K562 (cell line): ENCODE measurements at regions not wholly inside any gene's neighbourhood (a gene's known extent, or its start where the extent isn't known, plus 50 kb on each side); places are given as distances from the start of the nearest gene placed in this dataset.

Experiments used
- BRF2 ChIP-seq: IDR thresholded peaks from 3 replicates; pipeline ENCODE4 v1.6.1; 2011; ENCODE audit warnings: borderline replicate concordance, mild to moderate bottlenecking; ENCODE audit not compliant: insufficient read length, insufficient read depth
- ELK3 ChIP-seq: fragments of 450-650 bp; formaldehyde crosslinking; IDR thresholded peaks from 2 replicates; pipeline ENCODE4 v1.4.0; 2020; ENCODE audit warnings: mild to moderate bottlenecking
- FOXA3 ChIP-seq, 2 experiments: fragments of 450-650 bp in 1 of 2; sonication (generic) in 1 of 2; formaldehyde crosslinking; IDR thresholded peaks in 1 of 2; conservative IDR thresholded peaks in 1 of 2; 2 replicates each; pipeline versions ENCODE4 v1.4.0 to v1.8.0; 2020 to 2022; ENCODE audit warnings: mild to moderate bottlenecking in 2 of 2, missing genetic modification reagents in 1 of 2
- FOXK2 ChIP-seq, 2 experiments: fragments of 450-650 bp; IDR thresholded peaks in 1 of 2; conservative IDR thresholded peaks in 1 of 2; 2 replicates each; pipeline ENCODE4 v1.6.1; 2016; ENCODE audit warnings: low read depth in 2 of 2, mild to moderate bottlenecking in 1 of 2
- RBM15 ChIP-seq: fragments of 200-400 bp; formaldehyde crosslinking; IDR thresholded peaks from 2 replicates; pipeline ENCODE4 v1.6.1; 2018; ENCODE audit warnings: mild to moderate bottlenecking, low read length, moderate library complexity; ENCODE audit not compliant: insufficient read depth
- RERE ChIP-seq: sonication (generic); formaldehyde crosslinking; IDR thresholded peaks from 2 replicates; pipeline ENCODE4 v1.8.0; 2023; ENCODE audit warnings: missing genetic modification reagents, mild to moderate bottlenecking, borderline replicate concordance
- ZBED1 ChIP-seq: IDR thresholded peaks from 2 replicates; pipeline ENCODE4 v1.6.1; 2014
- TF ChIP-seq, protein P1 (sequence below): fragments of 250-450 bp; sonication (Bioruptor Pico); IDR thresholded peaks from 2 replicates; pipeline ENCODE4 v1.8.0; 2022; ENCODE audit warnings: moderate library complexity, mild to moderate bottlenecking, inconsistent platforms
- TF ChIP-seq, protein P2 (sequence below): sonication (generic); formaldehyde crosslinking; IDR thresholded peaks from 2 replicates; pipeline ENCODE4 v1.9.0; 2022; ENCODE audit warnings: mild to moderate bottlenecking, missing genetic modification reagents

DNA sequence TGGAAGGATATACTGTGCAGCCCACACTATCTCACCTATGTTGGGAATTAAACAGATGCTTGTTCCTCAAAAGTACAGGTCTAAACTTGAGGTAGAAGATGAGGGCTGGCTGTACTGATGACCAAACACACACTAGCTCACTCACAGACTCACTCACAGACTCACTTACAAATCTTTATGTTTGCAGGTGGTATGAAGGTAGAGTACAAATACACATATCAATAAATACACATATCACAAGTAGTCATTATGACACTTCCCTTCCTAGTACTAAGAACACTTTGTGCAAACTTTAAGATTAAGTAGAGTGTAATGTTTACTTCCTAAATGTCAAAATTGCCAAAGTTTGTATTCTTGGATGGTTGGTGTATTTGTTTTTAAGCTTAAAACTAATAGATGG is 155.4 kb upstream of the KCNQ5 start (continued):
- TF ChIP-seq, protein P1, sequence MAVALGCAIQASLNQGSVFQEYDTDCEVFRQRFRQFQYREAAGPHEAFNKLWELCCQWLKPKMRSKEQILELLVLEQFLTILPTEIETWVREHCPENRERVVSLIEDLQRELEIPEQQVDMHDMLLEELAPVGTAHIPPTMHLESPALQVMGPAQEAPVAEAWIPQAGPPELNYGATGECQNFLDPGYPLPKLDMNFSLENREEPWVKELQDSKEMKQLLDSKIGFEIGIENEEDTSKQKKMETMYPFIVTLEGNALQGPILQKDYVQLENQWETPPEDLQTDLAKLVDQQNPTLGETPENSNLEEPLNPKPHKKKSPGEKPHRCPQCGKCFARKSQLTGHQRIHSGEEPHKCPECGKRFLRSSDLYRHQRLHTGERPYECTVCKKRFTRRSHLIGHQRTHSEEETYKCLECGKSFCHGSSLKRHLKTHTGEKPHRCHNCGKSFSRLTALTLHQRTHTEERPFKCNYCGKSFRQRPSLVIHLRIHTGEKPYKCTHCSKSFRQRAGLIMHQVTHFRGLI (CRISPR knock-in tag), result no peak
- TF ChIP-seq FOXA3 (CRISPR knock-in tag; conservative IDR thresholded peaks at IDR 0.05 in 1 of 2, IDR thresholded peaks at IDR 0.05 in 1 of 2) (no peak), RBM15 (no peak), ZBED1 (no peak), ELK3 (CRISPR knock-in tag) (no peak), BRF2 (no peak), RERE (CRISPR knock-in tag) (no peak), FOXK2 (conservative IDR thresholded peaks at IDR 0.05 in 1 of 2, IDR thresholded peaks at IDR 0.05 in 1 of 2; ENCODE audit: low read depth in 2 of 2) (no peak)
- TF ChIP-seq, protein P2, sequence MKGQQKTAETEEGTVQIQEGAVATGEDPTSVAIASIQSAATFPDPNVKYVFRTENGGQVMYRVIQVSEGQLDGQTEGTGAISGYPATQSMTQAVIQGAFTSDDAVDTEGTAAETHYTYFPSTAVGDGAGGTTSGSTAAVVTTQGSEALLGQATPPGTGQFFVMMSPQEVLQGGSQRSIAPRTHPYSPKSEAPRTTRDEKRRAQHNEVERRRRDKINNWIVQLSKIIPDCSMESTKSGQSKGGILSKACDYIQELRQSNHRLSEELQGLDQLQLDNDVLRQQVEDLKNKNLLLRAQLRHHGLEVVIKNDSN (CRISPR knock-in tag), result no peak
